ENCODE measurements at regions not wholly inside any gene's neighbourhood (a gene's known extent, or its start where the extent isn't known, plus 50 kb on each side); places are given as distances from the start of the nearest gene placed in this dataset.
"Not testable (repeated sequence)": the region's sequence is repeated elsewhere in the genome, so short reads cannot be mapped to it uniquely, and the experiment has no call there.

- no peak for DNase-seq (ENCODE audit: low read depth in 3 of 3, low spot score in 1 of 3)
Measured at GRCh38 chr4:154033921-154034320, 245.0 kb upstream of the SFRP2 start.

GRCh38 chr4:154032914-154033313, 244.0 kb upstream of the SFRP2 start:
- no peak for DNase-seq (ENCODE audit: low read depth in 3 of 3, low spot score in 1 of 3)

GRCh38 chr4:154030746-154031145, 241.9 kb upstream of the SFRP2 start:
- no peak for DNase-seq (ENCODE audit: low read depth in 3 of 3, low spot score in 1 of 3)

GRCh38 chr4:154030152-154030551, 241.3 kb upstream of the SFRP2 start:
- no peak for DNase-seq (ENCODE audit: low read depth in 3 of 3, low spot score in 1 of 3)

- no peak for DNase-seq (ENCODE audit: low read depth in 3 of 3, low spot score in 1 of 3)
Measured at GRCh38 chr4:154029171-154029570, 240.3 kb upstream of the SFRP2 start.

GRCh38 chr4:154025110-154025509, 236.2 kb upstream of the SFRP2 start:
- DNase-seq (ENCODE audit: low read depth in 3 of 3, low spot score in 1 of 3) = no peak

GRCh38 chr4:154024097-154024694, 235.3 kb upstream of the SFRP2 start:
- DNase-seq (ENCODE audit: low read depth in 3 of 3, low spot score in 1 of 3) = no peak

- not testable (repeated sequence) for DNase-seq (ENCODE audit: low read depth in 3 of 3, low spot score in 1 of 3)
Measured at GRCh38 chr4:154023671-154024070, 234.8 kb upstream of the SFRP2 start.

GRCh38 chr4:154019811-154020210, 230.9 kb upstream of the SFRP2 start:
- no peak for DNase-seq (ENCODE audit: low read depth in 3 of 3, low spot score in 1 of 3)

- DNase-seq (ENCODE audit: low read depth in 3 of 3, low spot score in 1 of 3) = no peak
Measured at GRCh38 chr4:154018659-154019058, 229.8 kb upstream of the SFRP2 start.

GRCh38 chr4:154015578-154015977, 226.7 kb upstream of the SFRP2 start:
- DNase-seq (ENCODE audit: low read depth in 3 of 3, low spot score in 1 of 3) = no peak

GRCh38 chr4:154014407-154015321, 225.8 kb upstream of the SFRP2 start:
- DNase-seq (ENCODE audit: low read depth in 3 of 3, low spot score in 1 of 3) = no peak

GRCh38 chr4:154013576-154013975, 224.7 kb upstream of the SFRP2 start:
- DNase-seq (ENCODE audit: low read depth in 3 of 3, low spot score in 1 of 3) = no peak

GRCh38 chr4:154010371-154010770, 221.5 kb upstream of the SFRP2 start:
- DNase-seq (ENCODE audit: low read depth in 3 of 3, low spot score in 1 of 3) = no peak

GRCh38 chr4:154009788-154010187, 220.9 kb upstream of the SFRP2 start:
- DNase-seq (ENCODE audit: low read depth in 3 of 3, low spot score in 1 of 3) = no peak

GRCh38 chr4:154009191-154009590, 220.3 kb upstream of the SFRP2 start:
- DNase-seq (ENCODE audit: low read depth in 3 of 3, low spot score in 1 of 3) = no peak

- DNase-seq (ENCODE audit: low read depth in 3 of 3, low spot score in 1 of 3) = no peak
Measured at GRCh38 chr4:154005171-154005520, 216.3 kb upstream of the SFRP2 start.

GRCh38 chr4:154004507-154005170, 215.8 kb upstream of the SFRP2 start:
- DNase-seq (ENCODE audit: low read depth in 3 of 3, low spot score in 1 of 3) = no peak

GRCh38 chr4:154004016-154004415, 215.1 kb upstream of the SFRP2 start:
- no peak for DNase-seq (ENCODE audit: low read depth in 3 of 3, low spot score in 1 of 3)

GRCh38 chr4:154003378-154003777, 214.5 kb upstream of the SFRP2 start:
- no peak for DNase-seq (ENCODE audit: low read depth in 3 of 3, low spot score in 1 of 3)

- DNase-seq (ENCODE audit: low read depth in 3 of 3, low spot score in 1 of 3) = no peak
Measured at GRCh38 chr4:154001193-154001592, 212.3 kb upstream of the SFRP2 start.

GRCh38 chr4:153997516-153997915, 208.6 kb upstream of the SFRP2 start:
- DNase-seq (ENCODE audit: low read depth in 3 of 3, low spot score in 1 of 3) = no peak
